Esophagus squamous epithelium (tissue), 5 donors: ENCODE measurements at regions not wholly inside any gene's neighbourhood (a gene's known extent, or its start where the extent isn't known, plus 50 kb on each side); places are given as distances from the start of the nearest gene placed in this dataset.

ENCODE experiments used
- DNase-seq: peaks from one replicate; lab custom pipeline; 2025; lab: John Stamatoyannopoulos, UW
- H3K27ac ChIP-seq, 4 donors: fragments of 200-600 bp; sonication (generic); one replicate each; pipeline ENCODE4 v1.5.1; 2016 to 2019; ENCODE audit warnings: mild to moderate bottlenecking in 1 of 4
- H3K27me3 ChIP-seq, 4 donors: fragments of 200-600 bp; sonication (generic); 1 replicate in 3 of 4; 2 replicates in 1 of 4; pipeline versions ENCODE4 v1.5.1 to v1.6.0; 2017 to 2021; ENCODE audit warnings: antibody characterized with exemption in 1 of 4
- H3K36me3 ChIP-seq, 3 donors: fragments of 200-600 bp; sonication (generic); one replicate each; pipeline ENCODE4 v1.5.1; 2016 to 2019
- H3K4me1 ChIP-seq, 3 donors: fragments of 200-600 bp; sonication (generic); one replicate each; pipeline ENCODE4 v1.5.1; 2017 to 2019
- H3K4me3 ChIP-seq, 4 donors: fragments of 200-600 bp; sonication (generic); 1 replicate in 3 of 4; 2 replicates in 1 of 4; pipeline ENCODE4 v1.5.1; 2016 to 2019; ENCODE audit warnings: mild to moderate bottlenecking in 2 of 4, moderate library complexity in 1 of 4
- H3K9me3 ChIP-seq, 3 donors: fragments of 200-600 bp; sonication (generic); one replicate each; pipeline ENCODE4 v1.5.1; 2016 to 2019
- POLR2A ChIP-seq, 4 donors: fragments of 450-650 bp; IDR thresholded peaks; one replicate each; pipeline ENCODE4 v1.6.1; 2017; ENCODE audit warnings: antibody characterized with exemption in 4 of 4, mild to moderate bottlenecking in 4 of 4, moderate library complexity in 3 of 4
- WGBS, 2 donors: methylation state at CpG; one replicate each; pipeline ENCODE4 v1.1.5; 2018; 5-methylcytosine and 5-hydroxymethylcytosine counted together
- intact Hi-C: fragments of 100-400 bp; cut with DNase I; formaldehyde crosslinking; loops from one replicate; pipeline ENCODE4 v1.15.0; 2022
- TF ChIP-seq, protein P1 (sequence below), 6 experiments: fragments of 450-650 bp in 4 of 6; fragments of 200-600 bp in 2 of 6; sonication (generic) in 2 of 6; IDR thresholded peaks; one replicate each; pipeline ENCODE4 v1.5.1; 2016 to 2019; ENCODE audit warnings: antibody characterized with exemption in 6 of 6, mild to moderate bottlenecking in 4 of 6, moderate library complexity in 4 of 6
- donor health status: DM: yes; HTN: yes; CAD: no.

DNA sequence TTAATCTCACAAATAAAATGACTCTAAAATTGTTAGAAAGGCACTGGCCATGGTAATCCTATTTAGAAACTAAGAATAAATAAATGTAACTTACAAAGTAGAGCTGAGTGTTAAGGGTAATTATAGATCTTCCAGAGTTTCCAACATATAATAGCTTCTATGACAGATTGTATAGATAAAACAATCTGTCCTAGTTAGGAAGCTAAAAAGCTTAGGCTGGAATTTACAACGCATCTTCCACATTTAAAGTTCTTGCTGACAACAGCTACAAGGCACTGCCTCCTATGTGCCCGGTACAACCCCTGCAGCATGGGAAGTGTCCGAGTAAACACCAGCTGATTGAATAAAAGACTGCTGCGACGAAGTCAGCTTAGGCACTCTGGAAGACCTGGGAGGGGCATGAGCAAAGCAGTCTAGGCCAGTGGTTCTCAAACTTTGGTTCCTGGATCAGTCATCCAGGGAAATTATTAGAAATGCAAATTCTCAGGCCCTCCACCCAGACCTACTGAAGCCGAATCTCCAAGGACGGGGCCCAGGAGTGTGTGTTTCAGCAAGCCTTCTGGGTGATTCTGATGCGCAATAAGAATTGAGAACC, 635.6 kb upstream of the TBX3 start:
- TF ChIP-seq, protein P1, sequence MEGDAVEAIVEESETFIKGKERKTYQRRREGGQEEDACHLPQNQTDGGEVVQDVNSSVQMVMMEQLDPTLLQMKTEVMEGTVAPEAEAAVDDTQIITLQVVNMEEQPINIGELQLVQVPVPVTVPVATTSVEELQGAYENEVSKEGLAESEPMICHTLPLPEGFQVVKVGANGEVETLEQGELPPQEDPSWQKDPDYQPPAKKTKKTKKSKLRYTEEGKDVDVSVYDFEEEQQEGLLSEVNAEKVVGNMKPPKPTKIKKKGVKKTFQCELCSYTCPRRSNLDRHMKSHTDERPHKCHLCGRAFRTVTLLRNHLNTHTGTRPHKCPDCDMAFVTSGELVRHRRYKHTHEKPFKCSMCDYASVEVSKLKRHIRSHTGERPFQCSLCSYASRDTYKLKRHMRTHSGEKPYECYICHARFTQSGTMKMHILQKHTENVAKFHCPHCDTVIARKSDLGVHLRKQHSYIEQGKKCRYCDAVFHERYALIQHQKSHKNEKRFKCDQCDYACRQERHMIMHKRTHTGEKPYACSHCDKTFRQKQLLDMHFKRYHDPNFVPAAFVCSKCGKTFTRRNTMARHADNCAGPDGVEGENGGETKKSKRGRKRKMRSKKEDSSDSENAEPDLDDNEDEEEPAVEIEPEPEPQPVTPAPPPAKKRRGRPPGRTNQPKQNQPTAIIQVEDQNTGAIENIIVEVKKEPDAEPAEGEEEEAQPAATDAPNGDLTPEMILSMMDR (IDR thresholded peaks at IDR 0.05) = no peak
- no peak for TF ChIP-seq POLR2A (IDR thresholded peaks at IDR 0.05)
- Histone ChIP-seq H3K9me3 (no peaks in the 10 kb centered on the region), H3K4me3 (no peak overlapping the region), H3K4me1 (peaks cover 0 to 10% (median 0%) of the 10 kb centered on the region in 3 donors), H3K27me3 (peaks cover 0 to 7% (median 0%) of the 10 kb centered on the region in 4 donors), H3K36me3 (no peaks in the 10 kb centered on the region), H3K27ac (no peak overlapping the region)
- WGBS, 2 donors = 80 to 86% methylated on average over 8 of the region's 8 CpGs
- intact Hi-C loops = no loop called here
- DNase-seq = no peak

DNA sequence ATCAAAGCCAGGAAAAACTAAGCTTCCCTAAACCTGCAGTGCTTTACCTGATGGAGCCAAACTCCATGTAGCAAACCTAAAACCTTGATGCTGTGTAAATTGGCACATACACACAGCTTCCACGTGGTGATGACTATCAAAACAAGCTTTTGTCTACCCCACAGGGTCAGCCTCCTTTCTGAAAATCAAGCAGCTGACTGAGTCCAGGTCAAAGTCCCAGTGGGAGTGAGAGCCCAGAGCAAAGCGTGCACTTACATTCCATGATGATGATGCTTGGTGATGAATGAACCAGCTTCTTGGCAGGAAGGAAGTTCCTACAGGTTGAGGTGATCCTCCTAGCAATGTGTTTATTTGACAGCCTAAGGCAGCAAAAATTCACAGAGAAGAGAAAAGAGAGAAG, 630.0 kb upstream of the TBX3 start:
- no peak overlapping the region for H3K27ac ChIP-seq
- WGBS, 2 donors = 38 to 50% methylated on average over 1 to 2 of the region's 2 CpGs
- DNase-seq = no peak
- peaks cover 0 to 9% (median 0%) of the 10 kb centered on the region in 4 donors for H3K27me3 ChIP-seq
- H3K4me3 ChIP-seq = no peak overlapping the region
- intact Hi-C loops = no loop called here
- no peaks in the 10 kb centered on the region for H3K4me1 ChIP-seq
- no peak for TF ChIP-seq POLR2A (IDR thresholded peaks at IDR 0.05)
- TF ChIP-seq, protein P1 (IDR thresholded peaks at IDR 0.05) = no peak
- no peaks in the 10 kb centered on the region for H3K9me3 ChIP-seq
- H3K36me3 ChIP-seq = no peaks in the 10 kb centered on the region

DNA sequence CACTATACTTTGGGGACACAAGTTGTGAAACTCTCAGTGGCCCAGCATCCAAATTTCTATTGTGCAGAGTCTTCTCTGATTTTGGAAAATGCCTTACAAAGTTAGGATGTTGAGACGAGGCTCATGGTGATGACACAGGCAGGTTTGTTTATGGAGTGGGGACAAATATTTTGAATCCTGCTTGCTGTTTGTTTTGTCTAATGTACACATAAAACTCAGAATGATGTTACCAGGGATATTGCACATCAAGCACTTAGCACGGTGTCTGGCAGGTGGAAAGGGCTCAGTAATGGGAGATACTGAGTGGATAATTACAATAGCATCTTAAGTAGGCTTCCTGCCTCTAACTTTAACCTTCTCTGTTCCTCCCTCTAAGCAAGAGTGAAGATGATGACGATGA, 628.9 kb upstream of the TBX3 start:
- no peak for TF ChIP-seq POLR2A (IDR thresholded peaks at IDR 0.05)
- TF ChIP-seq, protein P1 (IDR thresholded peaks at IDR 0.05) = no peak
- intact Hi-C loops = no loop called here
- H3K4me3 ChIP-seq = no peak overlapping the region
- H3K27ac ChIP-seq = no peak overlapping the region
- H3K9me3 ChIP-seq = no peaks in the 10 kb centered on the region
- 84 to 91% methylated on average over 3 of the region's 3 CpGs for WGBS, 2 donors
- H3K27me3 ChIP-seq = peaks cover 0 to 9% (median 0%) of the 10 kb centered on the region in 4 donors
- no peak for DNase-seq
- H3K4me1 ChIP-seq = no peaks in the 10 kb centered on the region
- no peaks in the 10 kb centered on the region for H3K36me3 ChIP-seq

DNA sequence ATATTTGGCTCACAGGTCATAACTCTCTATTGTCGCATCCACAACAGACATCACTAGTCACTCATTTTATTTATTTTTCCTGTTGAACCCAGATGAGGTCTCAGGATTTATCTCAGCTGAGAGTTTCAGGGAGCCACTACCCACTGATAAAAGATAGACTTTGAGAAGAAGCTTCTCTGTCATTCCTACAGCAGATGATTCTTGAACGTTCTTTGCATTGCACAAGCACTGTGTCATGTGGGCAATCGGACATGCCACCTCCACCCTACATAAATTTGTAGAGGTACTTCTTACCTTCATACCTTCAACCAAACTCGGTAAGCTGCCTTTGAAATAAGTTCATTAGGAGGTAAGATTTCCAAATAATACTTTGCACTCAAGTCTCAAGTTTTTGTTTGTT, 627.9 kb upstream of the TBX3 start:
- intact Hi-C loops = no loop called here
- Histone ChIP-seq H3K27me3 (peaks cover 0 to 9% (median 0%) of the 10 kb centered on the region in 4 donors), H3K36me3 (no peaks in the 10 kb centered on the region), H3K9me3 (no peaks in the 10 kb centered on the region), H3K4me3 (no peak overlapping the region), H3K4me1 (no peaks in the 10 kb centered on the region), H3K27ac (no peak overlapping the region)
- 80 to 91% methylated on average over 4 of the region's 4 CpGs for WGBS, 2 donors
- TF ChIP-seq, protein P1 (IDR thresholded peaks at IDR 0.05) = no peak
- TF ChIP-seq POLR2A (IDR thresholded peaks at IDR 0.05) = no peak
- no peak for DNase-seq

DNA sequence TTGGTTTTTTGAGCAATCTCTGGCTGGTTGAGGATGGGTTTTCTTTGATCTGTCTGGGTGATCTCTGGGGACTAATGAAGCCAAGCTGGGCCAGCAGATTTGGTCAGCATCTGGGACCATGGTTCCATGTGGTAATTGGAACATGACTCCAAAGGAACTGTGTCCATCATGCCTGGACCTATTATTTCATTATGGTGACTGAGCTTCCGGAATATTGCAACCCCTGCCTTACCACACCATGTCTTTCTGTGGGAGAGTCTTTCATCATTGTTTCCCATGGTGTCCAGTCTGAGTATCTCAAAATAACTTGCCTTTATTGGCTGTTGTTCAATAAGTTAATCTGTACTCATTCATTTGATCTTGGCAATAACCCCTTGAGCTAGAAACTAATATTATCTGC, 624.9 kb upstream of the TBX3 start:
- Histone ChIP-seq H3K36me3 (no peaks in the 10 kb centered on the region), H3K4me3 (no peak overlapping the region), H3K27me3 (no peaks in the 10 kb centered on the region), H3K27ac (no peak overlapping the region), H3K4me1 (peaks cover 0 to 5% (median 0%) of the 10 kb centered on the region in 3 donors), H3K9me3 (no peaks in the 10 kb centered on the region)
- intact Hi-C loops = no loop called here
- no peak for DNase-seq
- TF ChIP-seq POLR2A (IDR thresholded peaks at IDR 0.05) = no peak
- TF ChIP-seq, protein P1 (IDR thresholded peaks at IDR 0.05) = no peak
- 79 to 83% methylated on average over 1 of the region's 1 CpG for WGBS, 2 donors
